ENCODE measurements at regions not wholly inside any gene's neighbourhood (a gene's known extent, or its start where the extent isn't known, plus 50 kb on each side); places are given as distances from the start of the nearest gene placed in this dataset.
A peak's percentile ranks its signal among the peaks of the same experiment; 100 is the strongest.

GRCh38 chr10:91690996-91691676 is 58.3 kb upstream of the PPP1R3C start:
- no peak for DNase-seq

- no peak for DNase-seq
Observed at GRCh38 chr10:91690412-91690811, 57.5 kb upstream of the PPP1R3C start.

GRCh38 chr10:91689731-91690168 is 56.9 kb upstream of the PPP1R3C start:
- peak; percentile 59 for DNase-seq

GRCh38 chr10:91684841-91685240 is 52.0 kb upstream of the PPP1R3C start:
- peak; percentile 60 for DNase-seq

GRCh38 chr10:91683975-91684374 is 51.1 kb upstream of the PPP1R3C start:
- peak; percentile 94 for DNase-seq

- no peak for DNase-seq
Observed at GRCh38 chr10:91682912-91683311, 50.0 kb upstream of the PPP1R3C start.
